ENCODE measurements at regions not wholly inside any gene's neighbourhood (a gene's known extent, or its start where the extent isn't known, plus 50 kb on each side); places are given as distances from the start of the nearest gene placed in this dataset.

DNA sequence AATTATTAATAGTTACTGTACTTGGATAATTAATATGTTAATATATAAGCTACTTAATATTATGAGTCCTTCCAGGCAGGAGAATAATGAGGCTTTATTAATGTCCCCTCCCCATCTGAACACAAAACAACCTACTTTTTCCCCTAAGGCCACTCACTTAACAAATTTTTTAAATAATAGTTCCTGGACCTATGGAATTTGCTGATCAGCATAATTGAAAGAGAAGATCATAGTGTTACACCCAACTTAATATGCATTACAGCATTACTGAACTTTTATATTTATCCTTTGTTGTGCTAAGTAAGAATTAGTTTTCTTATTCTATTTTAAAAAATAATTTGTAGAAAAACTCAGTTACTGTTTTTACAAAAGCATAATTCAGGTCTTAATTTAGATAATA, 1537.7 kb upstream of the GOT2 start:
- TF ChIP-seq ESRRA (IDR thresholded peaks at IDR 0.05; ENCODE audit: low read length) (no peak), CEBPB (IDR thresholded peaks at IDR 0.05; ENCODE audit: borderline replicate concordance in 1 of 2, low read depth in 2 of 2, low read length in 2 of 2) (no peak), FOXK2 (IDR thresholded peaks at IDR 0.05) (no peak), ZZZ3 (IDR thresholded peaks at IDR 0.05; ENCODE audit: control insufficient read depth, insufficient read length, low read depth) (no peak), CHD2 (IDR thresholded peaks at IDR 0.05; ENCODE audit: borderline replicate concordance, low read depth, low read length) (no peak), NR2C2 (IDR thresholded peaks at IDR 0.05; ENCODE audit: borderline replicate concordance, control insufficient read depth, insufficient read length, low read depth) (no peak), POLR2A (IDR thresholded peaks at IDR 0.05; ENCODE audit: low read depth, low read length) (no peak), HCFC1 (IDR thresholded peaks at IDR 0.05; ENCODE audit: low read length) (no peak), RBBP5 (conservative IDR thresholded peaks at IDR 0.05) (no peak), SRF (IDR thresholded peaks at IDR 0.05; ENCODE audit: low read depth in 2 of 2, low read length in 2 of 2) (no peak), EP300 (IDR thresholded peaks at IDR 0.05; ENCODE audit: borderline replicate concordance in 1 of 2, control insufficient read depth in 1 of 2, low read depth in 2 of 2, low read length in 2 of 2) (no peak), GATAD2B (conservative IDR thresholded peaks at IDR 0.05; ENCODE audit: low read depth) (no peak)
- TF ChIP-seq, protein P1, sequence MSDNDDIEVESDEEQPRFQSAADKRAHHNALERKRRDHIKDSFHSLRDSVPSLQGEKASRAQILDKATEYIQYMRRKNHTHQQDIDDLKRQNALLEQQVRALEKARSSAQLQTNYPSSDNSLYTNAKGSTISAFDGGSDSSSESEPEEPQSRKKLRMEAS (IDR thresholded peaks at IDR 0.05; ENCODE audit: low read depth, low read length), result no peak
- TF ChIP-seq, protein P2, sequence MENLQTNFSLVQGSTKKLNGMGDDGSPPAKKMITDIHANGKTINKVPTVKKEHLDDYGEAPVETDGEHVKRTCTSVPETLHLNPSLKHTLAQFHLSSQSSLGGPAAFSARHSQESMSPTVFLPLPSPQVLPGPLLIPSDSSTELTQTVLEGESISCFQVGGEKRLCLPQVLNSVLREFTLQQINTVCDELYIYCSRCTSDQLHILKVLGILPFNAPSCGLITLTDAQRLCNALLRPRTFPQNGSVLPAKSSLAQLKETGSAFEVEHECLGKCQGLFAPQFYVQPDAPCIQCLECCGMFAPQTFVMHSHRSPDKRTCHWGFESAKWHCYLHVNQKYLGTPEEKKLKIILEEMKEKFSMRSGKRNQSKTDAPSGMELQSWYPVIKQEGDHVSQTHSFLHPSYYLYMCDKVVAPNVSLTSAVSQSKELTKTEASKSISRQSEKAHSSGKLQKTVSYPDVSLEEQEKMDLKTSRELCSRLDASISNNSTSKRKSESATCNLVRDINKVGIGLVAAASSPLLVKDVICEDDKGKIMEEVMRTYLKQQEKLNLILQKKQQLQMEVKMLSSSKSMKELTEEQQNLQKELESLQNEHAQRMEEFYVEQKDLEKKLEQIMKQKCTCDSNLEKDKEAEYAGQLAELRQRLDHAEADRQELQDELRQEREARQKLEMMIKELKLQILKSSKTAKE (IDR thresholded peaks at IDR 0.05; ENCODE audit: low read depth, poor library complexity, severe bottlenecking), result no peak
